ENCODE measurements at regions not wholly inside any gene's neighbourhood (a gene's known extent, or its start where the extent isn't known, plus 50 kb on each side); places are given as distances from the start of the nearest gene placed in this dataset.
A peak's percentile ranks its signal among the peaks of the same experiment; 100 is the strongest.

DNA sequence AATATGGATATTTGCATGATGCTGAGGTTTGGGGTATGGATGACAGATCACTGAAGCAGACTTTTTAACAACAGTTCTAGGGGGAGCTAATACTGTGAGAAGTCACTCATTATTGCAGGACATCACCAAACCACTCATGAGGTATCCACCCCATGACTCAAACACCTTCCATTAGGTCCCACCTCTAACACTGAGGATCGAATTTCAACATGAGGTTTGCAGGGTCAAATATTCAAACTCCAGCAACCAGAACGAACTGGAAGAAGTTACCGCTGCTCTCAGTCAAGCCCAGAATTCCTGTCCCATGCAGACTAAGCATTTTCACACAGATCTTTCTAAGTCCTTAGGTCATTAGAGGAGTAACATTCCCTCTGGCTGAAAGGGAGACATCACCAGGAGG lies 758.9 kb downstream of the UQCRFS1 start:
- H3K4me2 ChIP-seq (ENCODE audit: low read length) = no peak overlapping the region
- no peaks in the 10 kb centered on the region for H3K79me1 ChIP-seq (ENCODE audit: low read length)
- H2AK5ac ChIP-seq (ENCODE audit: low read length) = no peak overlapping the region
- H3K23ac ChIP-seq (ENCODE audit: low read length) = no peak overlapping the region
- H4K5ac ChIP-seq (ENCODE audit: low read length) = no peak overlapping the region
- H3K4me3 ChIP-seq (ENCODE audit: low read length) = no peak overlapping the region
- H3K79me2 ChIP-seq (ENCODE audit: control insufficient read depth, insufficient read depth, low read length) = no peaks in the 10 kb centered on the region
- H4K8ac ChIP-seq (ENCODE audit: low read depth, low read length) = no peak overlapping the region
- DNase-seq = peak; percentile 53
- H3K9ac ChIP-seq (ENCODE audit: low read length) = no peak overlapping the region
- H3K36me3 ChIP-seq (ENCODE audit: control insufficient read depth, insufficient read depth, low read length) = no peaks in the 10 kb centered on the region
- no peak overlapping the region for H3K56ac ChIP-seq (ENCODE audit: low read length)
- no peak overlapping the region for H3K4ac ChIP-seq (ENCODE audit: low read depth, low read length)
- no peak overlapping the region for H2BK15ac ChIP-seq (replicated peaks; ENCODE audit: low read depth)
- H3K27me3 ChIP-seq (ENCODE audit: insufficient read depth, low read length, poor library complexity) = no peaks in the 10 kb centered on the region
- H2BK120ac ChIP-seq (ENCODE audit: low read depth, low read length) = no peak overlapping the region
- H3K18ac ChIP-seq (ENCODE audit: low read length) = no peak overlapping the region
- WGBS (ENCODE audit: extremely low coverage, insufficient coverage, low lambda C conversion rate) = no CpG with 5 or more reads among the region's 3 CpGs
- no peak overlapping the region for H2BK5ac ChIP-seq (ENCODE audit: low read length)
- H3K4me1 ChIP-seq (ENCODE audit: control insufficient read depth, low read depth, low read length) = peaks cover 2% of the 10 kb centered on the region
- no peak overlapping the region for H3K27ac ChIP-seq (ENCODE audit: low read depth, low read length)

DNA sequence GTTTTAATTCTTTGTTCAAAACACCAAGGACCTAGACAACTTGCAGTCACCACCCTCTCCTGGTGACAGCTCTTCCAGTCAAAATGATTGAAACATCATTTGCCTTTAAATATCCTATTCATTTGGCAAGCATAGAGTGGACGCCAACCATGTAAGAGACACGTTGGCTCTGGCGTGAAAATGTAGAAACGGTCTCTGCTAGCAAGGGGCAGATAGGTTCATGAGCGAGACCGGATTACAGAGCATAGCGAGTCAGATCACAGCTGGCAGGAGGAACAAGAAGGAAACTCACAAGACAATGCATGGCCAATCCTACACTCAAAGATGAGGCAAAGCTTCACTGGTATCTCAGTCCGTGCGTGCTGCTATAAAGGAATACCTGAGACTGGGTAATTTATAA lies 759.5 kb downstream of the UQCRFS1 start:
- Histone ChIP-seq H2AK5ac (ENCODE audit: low read length) (no peak overlapping the region), H3K79me1 (ENCODE audit: low read length) (no peaks in the 10 kb centered on the region), H3K27ac (ENCODE audit: low read depth, low read length) (no peak overlapping the region), H4K5ac (ENCODE audit: low read length) (no peak overlapping the region), H3K4me1 (ENCODE audit: control insufficient read depth, low read depth, low read length) (peaks cover 2% of the 10 kb centered on the region), H3K18ac (ENCODE audit: low read length) (no peak overlapping the region), H3K23ac (ENCODE audit: low read length) (no peak overlapping the region), H2BK15ac (replicated peaks; ENCODE audit: low read depth) (no peak overlapping the region), H2BK120ac (ENCODE audit: low read depth, low read length) (no peak overlapping the region), H3K4me2 (ENCODE audit: low read length) (no peak overlapping the region), H4K8ac (ENCODE audit: low read depth, low read length) (no peak overlapping the region), H3K4ac (ENCODE audit: low read depth, low read length) (no peak overlapping the region), H3K36me3 (ENCODE audit: control insufficient read depth, insufficient read depth, low read length) (no peaks in the 10 kb centered on the region), H3K4me3 (ENCODE audit: low read length) (no peak overlapping the region), H3K79me2 (ENCODE audit: control insufficient read depth, insufficient read depth, low read length) (no peaks in the 10 kb centered on the region), H3K27me3 (ENCODE audit: insufficient read depth, low read length, poor library complexity) (no peaks in the 10 kb centered on the region), H2BK5ac (ENCODE audit: low read length) (no peak overlapping the region), H3K56ac (ENCODE audit: low read length) (no peak overlapping the region), H3K9ac (ENCODE audit: low read length) (no peak overlapping the region)
- WGBS (ENCODE audit: extremely low coverage, insufficient coverage, low lambda C conversion rate) = no CpG with 5 or more reads among the region's 9 CpGs
- DNase-seq = no peak

DNA sequence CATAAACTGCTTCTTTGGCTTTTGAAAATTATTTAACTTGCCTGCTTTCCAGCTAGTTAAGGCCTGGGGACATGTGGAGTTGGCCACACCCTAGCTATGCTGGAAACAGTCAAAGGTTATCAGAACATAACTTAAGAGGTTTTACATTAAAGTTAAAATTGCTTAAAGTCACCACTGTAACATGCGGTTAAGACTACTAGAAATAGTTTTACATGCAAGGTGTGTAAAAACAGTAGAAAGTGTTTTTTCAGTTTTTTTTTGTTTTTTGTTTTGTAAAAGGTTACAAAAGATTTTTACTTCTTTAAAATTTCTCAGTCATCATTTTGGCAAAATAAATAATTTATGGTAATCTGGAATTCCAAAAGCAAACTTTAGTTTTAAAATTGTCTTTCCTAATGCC lies 763.1 kb downstream of the UQCRFS1 start:
- H3K4me1 ChIP-seq (ENCODE audit: control insufficient read depth, low read depth, low read length) = peaks cover 2% of the 10 kb centered on the region

DNA sequence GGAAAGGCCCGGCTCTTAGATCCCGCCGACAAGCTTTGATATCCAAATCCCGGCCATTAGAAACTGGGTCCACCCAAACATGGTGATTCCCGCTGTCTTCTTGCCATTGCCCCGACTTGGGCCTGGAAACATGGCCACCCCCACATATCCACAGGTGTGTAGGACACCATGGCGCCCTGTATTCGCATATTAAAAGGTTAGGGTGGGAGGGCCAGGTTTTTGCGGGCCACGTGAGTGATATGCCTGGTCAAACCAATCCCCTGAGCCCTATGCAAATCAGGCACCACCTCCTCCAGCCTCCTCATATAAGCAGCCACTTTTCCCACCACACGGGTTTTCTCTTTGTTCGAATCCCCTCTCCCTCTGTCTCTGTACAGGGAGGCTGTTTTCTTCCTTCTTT lies 766.4 kb downstream of the UQCRFS1 start:
- Histone ChIP-seq H3K56ac (ENCODE audit: low read length) (no peak overlapping the region), H3K9ac (ENCODE audit: low read length) (no peak overlapping the region), H3K27ac (ENCODE audit: low read depth, low read length) (no peak overlapping the region), H2BK120ac (ENCODE audit: low read depth, low read length) (no peak overlapping the region), H3K4me2 (ENCODE audit: low read length) (no peak overlapping the region), H3K4me1 (ENCODE audit: control insufficient read depth, low read depth, low read length) (no peaks in the 10 kb centered on the region), H3K79me1 (ENCODE audit: low read length) (no peaks in the 10 kb centered on the region), H3K23ac (ENCODE audit: low read length) (no peak overlapping the region), H3K4me3 (ENCODE audit: low read length) (no peak overlapping the region), H3K18ac (ENCODE audit: low read length) (no peak overlapping the region), H4K5ac (ENCODE audit: low read length) (no peak overlapping the region), H3K79me2 (ENCODE audit: control insufficient read depth, insufficient read depth, low read length) (no peaks in the 10 kb centered on the region), H2BK15ac (replicated peaks; ENCODE audit: low read depth) (no peak overlapping the region), H2BK5ac (ENCODE audit: low read length) (no peak overlapping the region), H3K36me3 (ENCODE audit: control insufficient read depth, insufficient read depth, low read length) (no peaks in the 10 kb centered on the region), H4K8ac (ENCODE audit: low read depth, low read length) (no peak overlapping the region), H3K27me3 (ENCODE audit: insufficient read depth, low read length, poor library complexity) (no peaks in the 10 kb centered on the region), H2AK5ac (ENCODE audit: low read length) (no peak overlapping the region), H3K4ac (ENCODE audit: low read depth, low read length) (no peak overlapping the region)
- WGBS (ENCODE audit: extremely low coverage, insufficient coverage, low lambda C conversion rate) = no CpG with 5 or more reads among the region's 12 CpGs
- no peak for DNase-seq

More for the DNA sequence above, 763.1 kb downstream of the UQCRFS1 start:
- DNase-seq = no peak
- H3K18ac ChIP-seq (ENCODE audit: low read length) = no peak overlapping the region
- H3K4me2 ChIP-seq (ENCODE audit: low read length) = no peak overlapping the region
- no peaks in the 10 kb centered on the region for H3K27me3 ChIP-seq (ENCODE audit: insufficient read depth, low read length, poor library complexity)
- no peak overlapping the region for H4K5ac ChIP-seq (ENCODE audit: low read length)
- peak overlapping the region; percentile 57 for H2BK15ac ChIP-seq (replicated peaks; ENCODE audit: low read depth)
- no peaks in the 10 kb centered on the region for H3K79me1 ChIP-seq (ENCODE audit: low read length)
- no peak overlapping the region for H4K8ac ChIP-seq (ENCODE audit: low read depth, low read length)
- no peak overlapping the region for H3K23ac ChIP-seq (ENCODE audit: low read length)
- H3K9ac ChIP-seq (ENCODE audit: low read length) = no peak overlapping the region
- no peaks in the 10 kb centered on the region for H3K79me2 ChIP-seq (ENCODE audit: control insufficient read depth, insufficient read depth, low read length)
- no peaks in the 10 kb centered on the region for H3K36me3 ChIP-seq (ENCODE audit: control insufficient read depth, insufficient read depth, low read length)
- no peak overlapping the region for H2BK5ac ChIP-seq (ENCODE audit: low read length)
- no peak overlapping the region for H3K27ac ChIP-seq (ENCODE audit: low read depth, low read length)
- WGBS (ENCODE audit: extremely low coverage, insufficient coverage, low lambda C conversion rate) = no CpG with 5 or more reads among the region's 1 CpG
- H2AK5ac ChIP-seq (ENCODE audit: low read length) = no peak overlapping the region
- no peak overlapping the region for H3K4ac ChIP-seq (ENCODE audit: low read depth, low read length)
- no peak overlapping the region for H3K4me3 ChIP-seq (ENCODE audit: low read length)
- no peak overlapping the region for H2BK120ac ChIP-seq (ENCODE audit: low read depth, low read length)
- H3K56ac ChIP-seq (ENCODE audit: low read length) = no peak overlapping the region

DNA sequence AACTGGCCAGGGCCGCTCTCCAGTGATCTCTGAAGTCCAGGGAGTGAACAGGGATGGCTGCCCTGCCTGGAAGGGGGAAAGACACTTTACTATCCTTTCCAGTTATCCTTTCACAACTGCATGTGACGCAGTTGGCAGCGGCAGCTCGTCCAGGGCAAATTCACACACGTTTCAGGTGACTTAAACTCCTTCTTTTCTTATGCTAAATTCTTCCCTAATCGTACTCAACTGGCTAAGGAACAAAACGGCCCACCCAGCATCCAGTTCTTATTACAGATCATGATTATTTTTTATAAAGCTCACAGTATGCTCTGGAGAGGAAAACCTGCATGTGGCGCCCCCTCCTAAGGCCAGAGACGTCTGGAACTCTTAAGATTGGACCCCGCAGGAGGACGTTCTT lies 767.1 kb downstream of the UQCRFS1 start:
- Histone ChIP-seq H3K23ac (ENCODE audit: low read length) (no peak overlapping the region), H3K18ac (ENCODE audit: low read length) (no peak overlapping the region), H3K27me3 (ENCODE audit: insufficient read depth, low read length, poor library complexity) (no peaks in the 10 kb centered on the region), H3K9ac (ENCODE audit: low read length) (no peak overlapping the region), H3K56ac (ENCODE audit: low read length) (no peak overlapping the region), H3K4me1 (ENCODE audit: control insufficient read depth, low read depth, low read length) (no peaks in the 10 kb centered on the region), H3K4me2 (ENCODE audit: low read length) (no peak overlapping the region), H2BK15ac (replicated peaks; ENCODE audit: low read depth) (no peak overlapping the region), H3K79me1 (ENCODE audit: low read length) (no peaks in the 10 kb centered on the region), H2AK5ac (ENCODE audit: low read length) (no peak overlapping the region), H3K36me3 (ENCODE audit: control insufficient read depth, insufficient read depth, low read length) (no peaks in the 10 kb centered on the region), H3K27ac (ENCODE audit: low read depth, low read length) (no peak overlapping the region), H2BK5ac (ENCODE audit: low read length) (no peak overlapping the region), H4K5ac (ENCODE audit: low read length) (no peak overlapping the region), H4K8ac (ENCODE audit: low read depth, low read length) (no peak overlapping the region), H3K4me3 (ENCODE audit: low read length) (no peak overlapping the region), H3K4ac (ENCODE audit: low read depth, low read length) (no peak overlapping the region), H3K79me2 (ENCODE audit: control insufficient read depth, insufficient read depth, low read length) (no peaks in the 10 kb centered on the region), H2BK120ac (ENCODE audit: low read depth, low read length) (no peak overlapping the region)
- WGBS (ENCODE audit: extremely low coverage, insufficient coverage, low lambda C conversion rate) = no CpG with 5 or more reads among the region's 11 CpGs
- DNase-seq = no peak

DNA sequence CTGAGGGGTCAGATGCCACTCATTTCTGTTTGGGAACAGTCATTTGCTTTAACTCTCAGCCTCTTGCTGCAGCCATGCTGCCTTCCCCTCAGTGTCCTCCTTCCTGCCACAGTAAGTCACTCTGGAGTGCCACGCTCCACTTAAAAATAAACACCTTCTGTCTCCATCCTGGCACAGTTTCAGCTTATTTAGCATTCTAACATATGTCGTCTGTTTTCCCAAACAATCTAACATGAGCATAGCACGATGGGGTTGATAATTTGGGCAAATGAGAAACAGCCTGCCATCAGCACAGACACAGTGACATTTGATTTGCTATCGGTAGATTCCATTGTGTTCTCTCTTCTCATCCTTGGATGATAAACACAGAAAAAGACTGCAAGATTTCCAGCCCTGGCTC lies 768.6 kb downstream of the UQCRFS1 start:
- Histone ChIP-seq H3K79me1 (ENCODE audit: low read length) (no peaks in the 10 kb centered on the region), H2AK5ac (ENCODE audit: low read length) (no peak overlapping the region), H4K5ac (ENCODE audit: low read length) (no peak overlapping the region), H4K8ac (ENCODE audit: low read depth, low read length) (no peak overlapping the region), H3K23ac (ENCODE audit: low read length) (no peak overlapping the region), H3K9ac (ENCODE audit: low read length) (no peak overlapping the region), H3K36me3 (ENCODE audit: control insufficient read depth, insufficient read depth, low read length) (no peaks in the 10 kb centered on the region), H3K4me2 (ENCODE audit: low read length) (no peak overlapping the region), H3K27ac (ENCODE audit: low read depth, low read length) (no peak overlapping the region), H2BK5ac (ENCODE audit: low read length) (no peak overlapping the region), H3K27me3 (ENCODE audit: insufficient read depth, low read length, poor library complexity) (no peaks in the 10 kb centered on the region), H3K4ac (ENCODE audit: low read depth, low read length) (no peak overlapping the region), H3K56ac (ENCODE audit: low read length) (no peak overlapping the region), H3K4me1 (ENCODE audit: control insufficient read depth, low read depth, low read length) (no peaks in the 10 kb centered on the region), H3K79me2 (ENCODE audit: control insufficient read depth, insufficient read depth, low read length) (no peaks in the 10 kb centered on the region), H3K18ac (ENCODE audit: low read length) (no peak overlapping the region), H3K4me3 (ENCODE audit: low read length) (no peak overlapping the region), H2BK15ac (replicated peaks; ENCODE audit: low read depth) (no peak overlapping the region), H2BK120ac (ENCODE audit: low read depth, low read length) (no peak overlapping the region)
- WGBS (ENCODE audit: extremely low coverage, insufficient coverage, low lambda C conversion rate) = no CpG with 5 or more reads among the region's 4 CpGs
- no peak for DNase-seq

Measured in mesendoderm (in vitro differentiated cells).